Gastroesophageal sphincter (tissue), 4 donors: ENCODE measurements at regions not wholly inside any gene's neighbourhood (a gene's known extent, or its start where the extent isn't known, plus 50 kb on each side); places are given as distances from the start of the nearest gene placed in this dataset.
"Not testable (repeated sequence)": the region's sequence is repeated elsewhere in the genome, so short reads cannot be mapped to it uniquely, and the experiment has no call there.

ENCODE experiments used
- ATAC-seq: fragments of 150-250 bp; one replicate; pipeline ENCODE4 v1.9.1; 2016; ENCODE audit warnings: mild to moderate bottlenecking, moderate library complexity
- H3K27ac ChIP-seq, 4 donors: fragments of 200-600 bp; sonication (generic) in 3 of 4; 1 replicate in 3 of 4; 2 replicates in 1 of 4; pipeline ENCODE4 v1.5.1; 2016 to 2019
- H3K27me3 ChIP-seq: fragments of 200-600 bp; sonication (generic); one replicate; pipeline ENCODE4 v1.5.1; 2019
- H3K36me3 ChIP-seq, 2 donors: fragments of 200-600 bp; sonication (generic); one replicate each; pipeline ENCODE4 v1.5.1; 2019; ENCODE audit warnings: control low read depth in 1 of 2
- H3K4me1 ChIP-seq, 3 donors: fragments of 200-600 bp; sonication (generic); 1 replicate in 2 of 3; 2 replicates in 1 of 3; pipeline ENCODE4 v1.5.1; 2016 to 2019; ENCODE audit warnings: control low read depth in 2 of 3
- H3K4me3 ChIP-seq, 2 donors: fragments of 200-600 bp; sonication (generic); one replicate each; pipeline ENCODE4 v1.5.1; 2019; ENCODE audit warnings: mild to moderate bottlenecking in 1 of 2, moderate library complexity in 1 of 2
- H3K9me3 ChIP-seq, 3 donors: fragments of 200-600 bp; sonication (generic); one replicate each; pipeline ENCODE4 v1.5.1; 2017 to 2019; ENCODE audit warnings: control low read depth in 2 of 3
- CTCF ChIP-seq, 4 experiments: fragments of 200-600 bp in 2 of 4; fragments of 450-650 bp in 2 of 4; sonication (generic) in 1 of 4; IDR thresholded peaks; one replicate each; pipeline ENCODE4 v1.5.1; 2017 to 2019; ENCODE audit warnings: antibody characterized with exemption in 4 of 4, mild to moderate bottlenecking in 2 of 4, moderate library complexity in 2 of 4
- EP300 ChIP-seq: sonication (generic); formaldehyde crosslinking; IDR thresholded peaks from one replicate; pipeline ENCODE4 v1.6.1; 2017; ENCODE audit warnings: antibody characterized with exemption, mild to moderate bottlenecking
- POLR2A ChIP-seq, 2 donors: fragments of 450-650 bp; IDR thresholded peaks; one replicate each; pipeline ENCODE4 v1.6.1; 2017; ENCODE audit warnings: antibody characterized with exemption in 2 of 2, mild to moderate bottlenecking in 2 of 2, moderate library complexity in 1 of 2
- POLR2AphosphoS5 ChIP-seq: sonication (generic); formaldehyde crosslinking; IDR thresholded peaks from one replicate; pipeline ENCODE4 v1.6.1; 2017; ENCODE audit warnings: antibody characterized with exemption
- WGBS, 2 donors: methylation state at CpG; one replicate each; pipeline ENCODE4 v1.1.5; 2018; ENCODE audit warnings: low coverage in 1 of 2; 5-methylcytosine and 5-hydroxymethylcytosine counted together

GRCh38 chr14:104268295-104268694 is 129.9 kb downstream of the KIF26A start:
- Histone ChIP-seq H3K27me3 (no peaks in the 10 kb centered on the region), H3K27ac (no peak overlapping the region), H3K4me3 (no peak overlapping the region), H3K4me1 (no peaks in the 10 kb centered on the region), H3K36me3 (no peaks in the 10 kb centered on the region), H3K9me3 (no peaks in the 10 kb centered on the region)
- no peak for ATAC-seq
- TF ChIP-seq EP300: no peak
- no peak for TF ChIP-seq POLR2A (IDR thresholded peaks at IDR 0.05)
- TF ChIP-seq POLR2AphosphoS5: no peak
- TF ChIP-seq CTCF (IDR thresholded peaks at IDR 0.05): no peak
- 84 to 86% methylated on average over 6 to 7 of the region's 7 CpGs for WGBS, 2 donors

DNA sequence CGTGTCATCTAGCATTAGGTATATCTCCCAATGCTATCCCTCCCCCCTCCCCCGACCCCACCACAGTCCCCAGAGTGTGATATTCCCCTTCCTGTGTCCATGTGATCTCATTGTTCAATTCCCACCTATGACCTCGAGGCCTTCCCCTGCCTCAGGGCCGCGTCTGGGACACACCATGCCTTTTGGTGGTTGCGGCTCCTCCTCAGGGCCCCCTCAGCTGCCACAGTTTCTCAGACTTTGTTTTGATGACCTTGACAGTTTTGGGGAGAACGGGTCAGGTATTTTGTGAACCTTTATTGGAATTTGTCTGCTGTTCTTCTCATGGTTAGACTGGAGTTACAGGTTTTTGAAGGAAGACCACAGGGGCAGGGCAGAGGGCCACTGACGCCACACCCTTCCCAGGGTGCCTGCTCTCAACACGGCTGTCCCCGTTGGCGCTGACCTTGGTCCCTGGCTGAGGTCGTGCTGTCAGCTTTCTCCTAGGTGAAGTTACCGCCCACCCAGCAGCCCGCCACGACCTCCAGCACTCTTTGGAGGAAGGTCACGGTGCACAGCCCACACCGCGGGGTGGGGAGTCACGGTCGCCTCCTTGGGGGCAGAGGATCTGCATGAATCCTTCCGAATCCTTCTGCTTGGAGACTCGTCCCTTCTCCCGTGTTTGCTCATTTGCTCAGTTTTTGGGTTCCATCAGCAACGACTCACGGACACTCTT is 130.5 kb downstream of the KIF26A start:
- WGBS, 2 donors: 83 to 85% methylated on average over 6 to 22 of the region's 25 CpGs
- Histone ChIP-seq H3K4me3 (no peak overlapping the region), H3K27ac (no peak overlapping the region), H3K4me1 (no peaks in the 10 kb centered on the region), H3K27me3 (no peaks in the 10 kb centered on the region), H3K36me3 (no peaks in the 10 kb centered on the region), H3K9me3 (no peaks in the 10 kb centered on the region)
- no peak for ATAC-seq
- TF ChIP-seq POLR2A (IDR thresholded peaks at IDR 0.05) (no peak), EP300 (no peak), CTCF (IDR thresholded peaks at IDR 0.05) (no peak), POLR2AphosphoS5 (no peak)

- WGBS, 2 donors: 82 to 85% methylated on average over 4 to 13 of the region's 34 CpGs
- not testable (repeated sequence) for H3K9me3 ChIP-seq, H3K4me1 ChIP-seq, H3K27me3 ChIP-seq, ATAC-seq, H3K4me3 ChIP-seq, H3K36me3 ChIP-seq, H3K27ac ChIP-seq
These were observed 131.3 kb downstream of the KIF26A start for GRCh38 chr14:104269511-104270241.

DNA sequence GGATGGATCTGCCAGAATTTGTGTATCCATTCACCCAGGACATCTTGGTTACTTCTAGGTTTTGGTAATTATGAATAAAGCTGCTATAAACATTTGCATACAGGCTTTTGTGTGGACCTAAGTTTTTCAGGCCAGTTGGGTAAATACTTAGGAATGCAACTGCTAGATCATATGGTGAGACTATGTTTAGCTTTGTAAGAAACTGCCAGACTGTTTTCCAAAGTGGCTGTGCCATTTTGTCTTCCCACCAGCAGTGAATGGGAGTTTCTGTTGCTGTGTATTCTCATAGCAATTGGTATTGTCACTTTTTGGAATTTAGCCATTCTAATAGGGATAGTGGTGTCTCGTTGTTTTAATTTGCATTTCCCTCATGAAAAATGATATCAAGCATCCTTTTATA is 133.0 kb downstream of the KIF26A start:
- ATAC-seq: no peak
- WGBS, 2 donors: 57 to 75% methylated on average over 1 of the region's 1 CpG

DNA sequence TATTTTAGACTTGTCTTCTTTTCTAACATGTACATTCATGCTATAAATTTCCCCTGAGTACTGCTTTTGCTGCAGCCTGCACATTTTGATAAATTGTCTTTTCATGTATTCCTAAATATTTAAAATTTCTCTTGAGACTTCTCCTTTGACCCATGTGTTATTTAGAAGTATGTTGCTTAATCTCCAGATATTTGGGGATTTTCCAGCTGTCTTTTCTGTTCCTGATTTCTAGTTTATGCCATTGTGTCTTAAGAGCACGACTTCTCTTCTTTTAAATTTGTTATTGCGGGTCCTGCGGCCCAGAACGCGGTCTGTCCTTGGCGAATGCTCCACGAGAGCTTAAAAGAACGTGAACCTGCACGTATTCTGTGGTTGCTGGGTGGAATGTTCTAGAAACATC is 136.4 kb downstream of the KIF26A start:
- Histone ChIP-seq H3K4me3 (no peak overlapping the region), H3K36me3 (no peaks in the 10 kb centered on the region), H3K9me3 (no peaks in the 10 kb centered on the region), H3K4me1 (peaks cover 0 to 5% (median 0%) of the 10 kb centered on the region in 3 donors), H3K27ac (no peak overlapping the region), H3K27me3 (peaks cover 17% of the 10 kb centered on the region)
- ATAC-seq: no peak
- no peak for TF ChIP-seq EP300
- TF ChIP-seq POLR2A (IDR thresholded peaks at IDR 0.05): no peak
- TF ChIP-seq POLR2AphosphoS5: peak; percentile 28
- no peak for TF ChIP-seq CTCF (IDR thresholded peaks at IDR 0.05)
- WGBS, 2 donors: 70 to 83% methylated on average over 9 of the region's 9 CpGs

More for the DNA sequence above, 133.0 kb downstream of the KIF26A start:
- H3K4me3 ChIP-seq: no peak overlapping the region
- TF ChIP-seq POLR2AphosphoS5 (no peak), POLR2A (IDR thresholded peaks at IDR 0.05) (no peak), EP300 (no peak), CTCF (IDR thresholded peaks at IDR 0.05) (no peak)
- no peaks in the 10 kb centered on the region for H3K4me1 ChIP-seq
- no peaks in the 10 kb centered on the region for H3K36me3 ChIP-seq
- peaks cover 4% of the 10 kb centered on the region for H3K27me3 ChIP-seq
- H3K27ac ChIP-seq: no peak overlapping the region
- H3K9me3 ChIP-seq: no peaks in the 10 kb centered on the region
